NCI-H345 (cell line): ENCODE measurements at regions not wholly inside any gene's neighbourhood (a gene's known extent, or its start where the extent isn't known, plus 50 kb on each side); places are given as distances from the start of the nearest gene placed in this dataset.
"Not testable (repeated sequence)": the region's sequence is repeated elsewhere in the genome, so short reads cannot be mapped to it uniquely, and the experiment has no call there.

Experiments used
- DNase-seq: peaks from one replicate; lab custom pipeline; 2025; lab: John Stamatoyannopoulos, UW

DNA sequence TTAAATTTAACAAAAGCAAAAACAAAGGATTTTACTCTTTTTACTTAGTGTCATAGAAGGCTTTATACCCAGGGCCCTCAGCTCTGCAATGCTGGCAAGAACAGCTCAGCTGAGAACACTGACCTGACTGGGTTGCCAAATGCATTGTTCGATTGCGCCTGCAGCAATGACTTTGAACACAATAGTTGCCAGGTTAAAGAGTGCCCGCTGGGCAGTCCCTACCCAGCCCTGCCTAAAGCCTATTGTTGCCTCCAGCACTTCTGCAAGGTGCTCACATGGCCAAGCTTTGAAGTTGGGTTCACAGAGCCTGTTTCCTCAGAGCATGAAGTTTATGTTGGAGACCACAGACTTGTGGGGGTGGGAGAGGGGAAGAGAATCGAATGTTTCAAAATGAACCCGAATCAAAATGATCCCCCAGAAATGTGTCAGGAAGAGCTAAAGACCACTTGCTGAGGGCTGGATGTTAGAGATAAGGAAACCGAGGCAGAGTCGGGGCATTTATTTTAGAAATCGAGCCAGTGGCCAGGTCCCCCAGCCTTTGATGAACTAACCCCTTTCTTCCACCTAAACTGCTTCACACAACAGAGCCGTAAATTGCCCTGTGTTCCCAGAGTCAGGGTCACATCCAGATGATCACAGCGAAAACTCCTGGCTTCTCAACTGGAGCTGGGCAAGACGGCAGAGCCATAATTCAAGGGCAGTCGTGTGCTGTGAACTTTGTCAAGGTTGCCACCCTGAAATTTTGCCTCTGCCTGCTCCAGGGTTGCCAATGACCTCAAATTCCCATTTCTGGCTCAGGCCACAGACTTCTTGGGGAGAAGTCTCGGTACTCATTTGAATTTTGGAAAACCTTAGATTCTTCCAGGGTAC lies 55.0 kb downstream of the FOXA2 start:
- DNase-seq = peak; percentile 80

DNA sequence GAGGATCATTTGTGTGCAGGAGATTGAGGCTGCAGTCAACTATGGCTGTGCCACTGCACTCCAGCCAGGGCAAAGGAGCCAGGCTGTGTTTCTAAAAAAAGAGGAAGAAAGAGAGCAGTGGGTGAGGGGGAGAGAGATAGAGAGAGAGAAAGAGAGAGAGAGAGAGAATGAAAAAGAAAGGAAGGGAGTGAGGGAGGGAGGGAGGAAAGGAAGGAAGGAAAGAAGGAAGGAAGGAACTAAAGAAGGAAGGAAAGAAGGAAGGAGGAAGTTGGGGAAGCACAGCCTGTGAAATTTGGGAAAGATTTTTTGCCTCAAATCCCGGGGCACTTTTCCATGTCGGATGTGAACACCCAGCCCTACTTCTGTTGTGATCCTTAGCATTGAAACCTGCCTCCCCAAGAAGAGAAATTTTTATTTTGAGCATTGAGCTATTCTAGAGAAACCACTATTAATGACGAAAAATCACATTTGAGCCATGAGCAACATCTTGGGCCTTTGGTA lies 57.8 kb downstream of the FOXA2 start:
- no peak for DNase-seq

DNA sequence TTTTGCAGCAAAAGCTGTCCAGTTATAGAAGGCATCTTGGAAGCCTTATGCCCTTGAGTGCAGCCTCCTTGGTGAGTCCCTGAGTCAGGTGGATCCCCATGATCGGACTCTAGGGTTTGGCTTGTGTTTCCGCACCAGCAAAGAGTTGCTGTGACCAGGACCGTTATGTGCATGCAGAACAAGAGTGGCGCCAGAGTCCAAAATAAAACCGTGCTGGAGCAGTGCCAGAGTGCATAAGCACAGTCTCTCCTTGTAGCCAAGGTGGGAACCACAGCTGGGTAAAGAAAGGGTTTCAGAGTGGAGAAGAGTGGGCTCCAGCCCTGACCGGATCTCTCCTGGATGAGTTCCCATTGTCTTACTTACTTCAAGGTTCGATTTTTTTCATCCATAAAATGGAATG lies 58.6 kb downstream of the FOXA2 start:
- no peak for DNase-seq

DNA sequence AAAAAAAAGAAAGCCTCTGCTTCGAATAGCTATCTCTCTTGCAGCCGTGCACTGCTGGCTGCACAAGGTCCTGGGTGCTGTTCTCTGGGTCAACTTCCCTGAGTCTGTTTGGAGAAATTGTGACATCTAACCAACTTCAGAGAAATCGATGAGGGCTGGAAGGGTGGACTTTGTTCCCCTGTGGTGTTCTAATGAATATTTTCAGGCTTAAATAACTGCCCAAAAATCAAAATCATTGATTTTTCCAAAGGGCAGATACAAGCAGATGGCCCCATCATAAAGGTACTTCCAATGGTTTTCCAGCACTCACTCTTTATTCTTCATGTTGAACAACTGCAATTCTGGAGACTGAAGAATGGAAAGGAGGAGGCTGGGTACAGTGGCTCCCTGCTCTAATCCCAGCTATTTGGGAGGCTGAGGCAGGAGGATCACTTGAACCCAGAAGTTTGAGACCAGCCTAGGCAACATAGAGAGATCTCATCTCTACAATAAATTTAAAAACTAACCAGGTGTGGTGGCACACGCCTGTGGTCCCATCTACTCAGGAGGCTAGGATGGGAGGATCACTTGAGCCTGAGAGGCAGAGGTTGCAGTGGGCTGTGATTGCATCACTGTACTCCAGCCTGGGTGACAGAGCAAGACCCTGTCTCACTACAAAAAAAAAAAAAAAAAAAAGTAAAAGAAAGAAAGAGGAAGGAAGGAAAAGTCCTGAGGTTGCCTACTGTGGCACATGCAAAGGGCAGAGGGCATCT lies 59.1 kb downstream of the FOXA2 start:
- DNase-seq = no peak

DNA sequence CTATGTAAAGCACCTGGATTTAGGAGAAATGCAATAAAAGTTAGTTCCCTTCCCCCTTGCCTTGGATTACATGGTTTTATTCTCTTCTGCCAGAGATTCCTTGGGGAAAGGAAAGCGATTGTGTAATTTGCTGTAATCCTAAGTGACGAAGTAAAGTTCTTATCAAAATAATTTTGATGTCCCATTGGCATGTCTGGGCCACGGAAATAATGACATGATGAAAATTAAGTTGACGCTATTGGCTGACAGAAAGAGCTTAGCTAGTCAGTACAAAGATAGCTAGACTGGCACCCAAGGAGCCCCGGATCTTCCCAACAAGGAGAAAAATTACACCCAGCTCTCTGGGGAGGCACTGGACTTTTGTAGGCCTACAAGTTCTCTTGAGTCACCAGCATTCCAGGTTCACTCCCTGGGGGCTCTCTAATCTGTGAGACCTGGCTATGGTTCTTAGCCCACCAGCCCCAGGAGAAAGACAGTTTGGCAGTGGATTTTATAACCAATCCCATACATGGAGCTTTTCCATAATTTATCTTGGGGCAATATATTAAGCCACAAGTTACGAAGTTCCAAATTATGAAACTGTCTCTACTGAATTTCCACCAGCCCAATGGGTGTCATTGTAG lies 59.9 kb downstream of the FOXA2 start:
- no peak for DNase-seq

DNA sequence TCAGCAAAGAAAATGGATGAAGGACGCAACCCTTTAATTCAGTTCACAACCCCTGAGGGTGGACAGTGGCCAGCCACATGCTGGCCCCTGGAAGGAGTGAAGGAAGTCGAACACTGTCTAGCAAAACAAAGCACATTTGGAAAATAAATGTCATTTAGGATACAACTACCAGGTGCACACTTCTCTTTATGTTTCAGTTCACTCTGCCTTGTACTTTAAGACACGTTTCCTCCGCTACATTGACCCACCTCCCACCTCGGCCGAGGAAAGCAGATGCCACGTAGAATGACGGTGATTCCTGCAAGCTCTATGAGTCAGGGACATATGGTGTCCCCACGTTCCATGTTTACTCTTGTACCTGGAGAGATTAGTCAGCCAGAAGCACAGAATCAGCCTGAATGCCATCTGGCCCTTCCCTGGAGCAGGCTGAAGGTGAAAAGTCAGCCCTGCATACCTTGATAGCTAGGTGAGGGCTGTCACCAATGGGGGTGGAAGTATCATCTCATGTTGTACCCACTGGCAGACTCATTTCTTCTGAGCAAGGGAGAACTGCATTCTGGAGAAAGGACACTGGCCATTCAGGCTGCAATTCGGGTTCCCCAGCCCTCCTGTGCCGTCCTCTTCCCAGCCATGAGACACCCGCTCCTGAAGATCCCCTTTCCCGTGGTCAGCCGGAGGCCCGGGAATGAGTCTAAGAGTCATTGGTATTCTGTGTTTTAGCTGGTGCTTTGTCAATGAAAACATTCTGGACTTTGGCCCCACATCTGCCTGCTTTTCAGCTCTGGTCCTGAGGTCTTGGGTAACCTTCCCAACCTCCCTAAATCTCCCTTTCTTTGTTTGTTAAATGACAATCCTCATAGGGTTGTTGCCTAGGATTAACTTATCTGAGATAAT lies 60.6 kb downstream of the FOXA2 start:
- DNase-seq = no peak

DNA sequence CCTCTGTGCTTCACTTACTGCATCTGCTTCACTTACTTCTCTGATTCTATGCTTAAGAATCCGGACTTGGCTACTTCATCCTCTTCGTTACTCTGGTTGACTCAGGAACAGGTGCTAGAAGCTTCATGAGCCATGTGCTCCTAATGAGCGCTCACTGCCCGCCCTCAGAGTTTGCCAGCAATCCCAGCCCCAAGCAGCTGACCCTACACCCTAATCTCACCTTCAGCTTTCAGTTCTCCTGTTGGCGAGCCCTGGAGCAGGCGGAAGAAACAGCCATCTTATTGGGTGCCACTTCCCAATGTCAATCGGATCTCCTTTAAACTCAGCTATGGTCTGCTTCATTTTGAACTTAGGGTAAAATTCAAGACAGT lies 61.3 kb downstream of the FOXA2 start:
- DNase-seq = no peak

DNA sequence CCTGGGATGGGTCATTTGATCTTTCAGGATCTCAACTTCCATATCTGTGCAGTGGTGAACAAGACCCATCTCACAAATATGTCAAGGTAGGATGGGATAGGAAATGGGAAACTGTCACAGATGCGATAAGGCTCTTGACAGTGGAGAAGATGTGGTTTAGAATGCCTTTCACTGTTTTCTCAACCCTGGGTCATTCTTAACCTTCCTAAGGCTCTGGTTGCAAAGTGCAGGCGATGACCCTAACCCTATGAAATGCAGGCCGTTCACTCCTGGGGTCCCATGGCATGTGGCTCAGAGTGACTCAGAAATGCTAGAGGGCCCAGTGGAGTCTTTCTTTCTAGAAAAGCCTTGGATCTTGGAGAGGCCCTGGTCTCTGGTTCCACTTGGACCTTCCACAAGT lies 61.7 kb downstream of the FOXA2 start:
- DNase-seq = no peak

DNA sequence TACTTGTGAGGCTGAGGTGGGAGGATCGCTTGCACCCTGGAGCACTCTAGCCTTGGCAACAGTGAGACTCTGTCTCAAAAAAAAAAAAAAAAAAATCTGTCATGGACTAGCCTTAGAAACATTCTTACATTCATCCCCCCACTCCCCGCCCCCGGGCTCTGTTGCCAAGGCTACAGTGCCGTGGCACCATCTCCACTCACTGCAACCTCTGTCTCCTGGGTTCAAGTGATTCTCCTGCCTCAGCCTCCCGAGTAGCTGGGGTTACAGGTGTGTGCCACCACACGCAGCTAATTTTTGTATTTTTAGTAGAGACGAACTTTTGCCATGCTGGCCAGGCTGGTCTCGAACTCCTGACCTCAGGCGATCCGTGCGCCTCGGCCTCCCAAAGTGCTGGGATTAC lies 62.4 kb downstream of the FOXA2 start:
- not testable (repeated sequence) for DNase-seq

DNA sequence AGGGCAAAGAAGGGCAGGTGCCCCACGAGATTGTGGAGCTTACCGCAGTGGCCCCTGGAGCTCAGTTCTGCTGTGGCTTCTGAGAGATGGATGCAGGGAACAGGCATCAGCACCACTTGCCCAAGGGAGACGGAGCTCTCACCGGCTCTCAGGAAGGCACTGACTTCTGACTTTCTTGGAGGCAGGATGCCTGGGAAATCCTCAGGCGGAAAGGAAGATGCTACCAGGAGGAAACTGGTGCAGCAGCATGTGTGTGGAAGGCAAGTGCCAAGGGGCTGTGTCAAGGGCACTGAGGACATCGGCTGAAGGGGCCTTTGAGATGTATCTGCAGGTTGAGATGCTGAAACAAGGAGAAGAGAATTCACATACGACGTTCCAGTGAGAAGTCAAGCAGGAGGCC lies 64.0 kb downstream of the FOXA2 start:
- DNase-seq = no peak

DNA sequence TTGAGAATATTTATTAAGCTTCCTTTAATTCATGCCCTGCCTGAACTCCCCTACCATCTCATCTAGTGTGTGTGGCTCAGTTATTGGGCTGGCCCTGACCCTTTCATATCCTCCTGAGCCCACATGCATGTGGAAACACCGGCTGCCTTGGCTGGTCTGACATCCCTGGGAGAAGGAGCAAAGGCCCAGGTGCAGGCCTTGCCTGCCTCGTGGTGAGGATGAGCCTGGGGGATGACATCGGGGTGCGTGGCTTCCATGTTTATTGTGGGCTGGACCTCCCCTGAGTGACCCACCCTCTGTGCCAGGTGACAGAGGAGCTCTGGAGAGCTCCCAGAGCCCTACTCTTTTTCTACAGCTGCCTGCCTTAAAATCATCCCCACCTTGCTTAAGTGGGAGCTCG lies 69.1 kb downstream of the FOXA2 start:
- no peak for DNase-seq

DNA sequence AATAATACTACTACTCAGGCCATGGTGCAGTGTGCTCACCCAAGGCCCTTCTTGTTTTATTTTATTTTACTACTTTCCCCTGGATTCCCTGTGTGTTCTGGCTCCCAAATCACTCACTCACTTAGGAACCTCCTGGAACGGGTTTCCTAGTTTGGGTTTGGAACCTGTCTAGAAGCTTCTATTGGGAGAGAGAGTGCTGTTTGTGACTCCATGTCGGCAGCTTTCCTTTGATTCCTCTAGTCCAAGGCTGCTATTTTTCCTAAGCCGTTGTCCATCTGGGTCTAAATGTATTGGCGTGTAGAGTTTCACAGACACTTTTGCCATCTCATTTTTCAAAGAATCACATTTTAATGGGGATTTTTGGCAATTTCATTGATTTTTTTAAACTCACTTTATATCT lies 70.8 kb downstream of the FOXA2 start:
- DNase-seq = no peak

DNA sequence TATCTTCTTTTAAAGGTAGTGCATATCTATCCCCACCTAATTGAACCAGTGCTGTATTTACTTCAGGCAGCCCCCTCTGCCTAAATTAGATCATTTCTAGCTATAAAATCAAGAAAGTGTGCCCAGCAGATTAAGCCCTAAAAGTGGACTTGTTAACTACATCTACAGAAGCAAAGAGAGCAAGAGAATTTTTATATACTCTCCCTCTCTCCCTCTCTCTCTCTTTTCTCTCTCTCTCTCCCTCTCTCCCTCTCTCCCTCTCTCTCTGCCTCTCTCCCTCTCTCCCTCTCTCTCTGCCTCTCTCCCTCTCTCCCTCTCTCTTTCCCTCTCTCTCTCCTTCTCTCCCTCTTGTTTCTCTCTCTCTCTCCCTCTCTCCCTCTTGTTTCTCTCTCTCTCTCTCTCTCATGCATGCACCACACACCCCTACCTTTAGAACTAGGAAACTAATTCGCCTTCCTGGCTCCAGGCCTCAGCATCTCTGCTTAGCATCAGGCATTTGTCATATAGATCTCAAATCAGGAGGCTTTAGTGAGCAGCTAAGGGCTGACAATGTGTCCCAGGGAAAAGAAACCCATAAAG lies 71.4 kb downstream of the FOXA2 start:
- DNase-seq = no peak

DNA sequence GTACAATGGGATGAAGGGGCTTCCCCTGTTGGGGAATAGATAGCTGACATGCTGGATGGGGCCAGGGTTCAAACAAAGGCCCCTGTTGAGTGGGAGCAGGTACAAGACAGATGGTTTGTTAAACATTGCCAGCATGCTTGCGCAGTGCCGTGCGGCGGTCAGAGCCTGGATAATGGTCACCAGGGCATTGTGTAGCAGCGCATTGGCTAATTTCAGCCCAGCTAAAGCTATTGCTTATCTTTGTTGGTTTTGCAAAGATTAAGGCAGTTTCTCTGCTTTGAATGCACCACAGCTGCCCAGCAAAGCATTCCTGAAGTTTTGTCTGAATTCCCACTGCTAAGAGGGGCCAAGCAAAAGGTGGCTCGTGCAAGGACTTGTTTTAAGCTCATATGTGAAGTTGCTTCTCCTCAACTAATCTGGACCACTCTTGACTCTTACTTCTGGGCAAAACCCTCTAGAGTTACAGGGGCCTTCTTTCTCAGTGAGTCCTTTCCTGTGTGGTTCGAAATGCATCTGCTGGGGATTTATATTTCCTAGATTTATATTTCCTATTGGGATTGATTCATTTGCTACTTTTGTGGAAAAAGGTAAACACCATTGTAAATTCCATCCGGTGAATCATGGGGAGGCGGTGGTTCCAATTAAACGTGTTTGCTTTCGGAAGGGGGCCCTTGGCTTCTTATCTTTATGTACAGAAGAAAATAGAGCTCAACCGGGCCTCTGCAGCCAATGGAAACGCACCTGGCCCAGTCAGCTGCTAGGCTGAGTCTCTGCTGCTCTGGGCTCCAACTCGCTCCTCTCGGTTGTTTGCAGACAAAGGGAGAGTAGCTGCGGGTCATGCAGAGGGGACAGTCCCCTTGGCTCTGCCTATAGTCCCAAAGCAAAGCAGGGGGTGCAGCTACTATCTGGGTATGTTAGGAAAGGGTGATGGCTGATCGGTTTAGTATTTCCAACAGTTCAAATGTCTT lies 72.1 kb downstream of the FOXA2 start:
- DNase-seq = peak; percentile 86

DNA sequence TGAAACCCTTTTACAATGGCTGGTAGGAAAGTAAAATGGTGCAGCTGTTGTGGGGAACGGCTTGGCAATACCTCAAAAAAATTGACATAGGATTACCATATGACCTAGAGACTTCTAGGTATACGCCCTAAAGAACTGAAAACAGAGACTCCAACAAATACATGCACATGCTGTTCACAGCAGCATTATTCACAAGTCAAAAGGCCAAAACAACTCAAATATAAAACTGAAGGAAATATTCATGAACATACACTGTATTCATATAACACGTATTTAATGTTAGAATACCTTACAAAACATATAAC lies 74.6 kb downstream of the FOXA2 start:
- DNase-seq = no peak

DNA sequence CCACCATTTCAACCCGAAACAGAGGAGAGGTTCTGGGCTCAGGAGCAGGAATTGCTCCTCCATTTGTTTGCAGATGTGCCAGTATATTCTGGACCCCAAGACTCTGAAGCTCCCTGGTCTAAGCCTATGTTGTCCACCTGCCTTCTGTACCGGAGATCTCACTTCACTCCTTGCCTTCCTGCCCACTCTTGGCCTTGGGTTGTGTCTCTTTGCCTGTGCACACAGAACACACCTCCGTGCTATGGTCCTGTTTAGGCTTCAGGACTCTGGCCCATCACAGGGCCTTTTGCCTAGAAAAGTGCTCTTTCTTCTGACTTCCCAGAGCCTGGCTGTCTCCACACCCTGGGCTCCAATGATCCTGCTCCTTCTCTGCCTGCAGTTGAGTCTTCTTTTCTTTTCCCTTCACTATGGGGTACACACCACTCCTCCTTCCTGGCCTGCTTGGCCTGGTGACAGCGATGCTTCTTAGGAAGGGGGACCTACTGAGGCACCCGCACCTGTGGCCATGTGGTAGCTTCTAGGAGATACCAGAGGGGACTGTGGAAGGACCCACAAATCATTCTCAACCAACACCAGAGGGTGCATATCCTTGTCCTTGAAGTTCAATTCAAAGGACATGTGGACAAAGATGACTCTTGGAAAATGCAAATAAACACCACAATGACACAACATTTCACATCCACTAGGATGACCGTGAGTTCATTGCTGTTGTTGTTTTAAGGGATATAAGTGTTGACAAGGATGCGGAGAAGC lies 75.1 kb downstream of the FOXA2 start:
- DNase-seq = no peak

DNA sequence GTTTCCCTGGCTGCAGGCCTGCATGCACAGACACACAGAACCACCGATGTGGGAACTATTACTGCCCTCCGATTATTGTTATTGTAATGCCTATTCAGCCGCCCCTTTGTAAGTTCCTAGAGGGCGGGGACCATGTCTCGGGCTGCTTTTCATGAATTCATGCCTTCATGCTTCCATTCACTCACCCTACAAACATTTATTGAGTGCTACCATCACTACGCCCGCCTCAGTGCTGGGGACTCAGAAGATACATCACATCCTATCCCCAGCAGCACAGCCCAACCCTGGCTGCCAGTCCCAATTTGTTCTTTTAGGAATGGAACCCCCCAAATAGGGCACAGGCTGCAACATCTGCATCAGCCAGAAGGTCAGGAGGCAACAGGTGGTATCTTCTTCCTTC lies 75.9 kb downstream of the FOXA2 start:
- no peak for DNase-seq

DNA sequence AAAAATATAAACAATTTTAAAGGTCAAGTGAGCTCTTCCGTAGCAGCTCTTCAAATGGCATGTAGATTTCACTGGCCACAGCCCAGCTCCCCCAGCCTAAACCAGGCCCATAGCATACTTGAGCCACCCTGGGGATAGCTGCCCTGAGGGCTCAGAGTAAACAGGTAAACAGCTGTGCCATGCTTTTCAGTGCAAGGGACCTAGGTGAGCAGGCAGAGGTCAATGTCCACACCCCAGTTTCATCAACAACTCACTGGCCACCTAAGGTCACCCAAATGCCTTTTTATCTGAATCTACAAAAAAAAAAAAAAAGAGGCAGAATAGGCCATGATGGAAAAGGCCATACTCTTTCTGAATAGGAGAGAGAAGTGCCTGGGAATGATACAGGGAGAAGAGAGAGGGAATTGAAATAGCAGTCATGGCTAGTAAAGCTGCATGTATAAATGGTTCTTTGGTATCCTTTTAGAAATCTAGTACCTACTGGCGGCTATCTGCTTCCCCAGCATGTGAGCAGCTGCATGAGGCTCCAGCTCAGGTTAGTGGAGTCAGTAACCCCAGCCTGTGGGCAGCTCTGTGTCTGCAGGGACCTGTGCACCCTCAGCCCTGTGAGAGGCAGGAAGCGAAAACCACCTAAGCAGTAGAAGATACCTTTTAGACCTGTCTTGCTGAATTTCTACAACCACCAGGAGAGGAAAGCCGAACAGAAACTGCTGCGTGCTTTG lies 77.0 kb downstream of the FOXA2 start:
- DNase-seq = peak; percentile 31

DNA sequence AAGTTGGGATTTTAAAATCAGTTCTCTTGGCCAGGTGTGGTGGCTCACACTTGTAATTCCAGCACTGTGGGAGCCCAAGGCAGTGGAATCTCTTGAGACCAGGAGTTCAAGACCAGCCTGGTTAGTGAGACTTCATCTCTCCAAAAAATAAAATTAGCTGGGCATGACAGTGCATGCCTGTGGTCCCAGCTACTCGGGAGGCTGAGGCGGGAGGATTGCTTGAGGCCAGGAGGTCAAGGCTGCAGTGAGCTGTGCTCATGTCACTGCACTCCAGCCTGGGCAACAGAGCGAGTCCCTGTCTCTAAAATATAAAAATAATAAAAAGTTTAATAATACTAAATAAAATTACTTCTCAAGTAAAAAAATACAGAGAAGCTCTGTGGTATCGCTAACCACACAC lies 77.5 kb downstream of the FOXA2 start:
- DNase-seq = no peak
